ENCODE measurements at regions not wholly inside any gene's neighbourhood (a gene's known extent, or its start where the extent isn't known, plus 50 kb on each side); places are given as distances from the start of the nearest gene placed in this dataset.
"Not testable (repeated sequence)": the region's sequence is repeated elsewhere in the genome, so short reads cannot be mapped to it uniquely, and the experiment has no call there.

- Histone ChIP-seq H3K27ac (no peak overlapping the region), H3K4me1 (no peaks in the 10 kb centered on the region), H3K36me3 (no peaks in the 10 kb centered on the region), H3K4me3 (no peak overlapping the region), H3K27me3 (no peaks in the 10 kb centered on the region), H3K9me3 (peaks cover 0 to 5% (median 0%) of the 10 kb centered on the region in 4 donors)
- no peak for DNase-seq
- no peak for TF ChIP-seq CTCF (IDR thresholded peaks at IDR 0.05)
- no peak for TF ChIP-seq POLR2A (IDR thresholded peaks at IDR 0.05)
- intact Hi-C loops (cut with DNase I) = no loop called here
- 53 to 88% methylated on average over 1 of the region's 1 CpG for WGBS, 2 donors
These were observed 128.6 kb downstream of the IPO8 start for GRCh38 chr12:30567082-30567481.

- WGBS, 2 donors = 77% methylated on average over 2 of the region's 2 CpGs
- H3K9me3 ChIP-seq = peaks cover 0 to 5% (median 0%) of the 10 kb centered on the region in 4 donors
These were observed 131.3 kb downstream of the IPO8 start for GRCh38 chr12:30564394-30564793.

GRCh38 chr12:30548203-30548602 lies 147.5 kb downstream of the IPO8 start:
- intact Hi-C loops (cut with DNase I) = no loop called here
- no peak for TF ChIP-seq POLR2A (IDR thresholded peaks at IDR 0.05)
- no peak for DNase-seq
- 40 to 86% methylated on average over 1 of the region's 1 CpG for WGBS, 2 donors
- Histone ChIP-seq H3K27me3 (no peaks in the 10 kb centered on the region), H3K27ac (no peak overlapping the region), H3K36me3 (no peaks in the 10 kb centered on the region), H3K4me3 (no peak overlapping the region), H3K4me1 (no peaks in the 10 kb centered on the region), H3K9me3 (no peaks in the 10 kb centered on the region)

More at GRCh38 chr12:30564394-30564793, 131.3 kb downstream of the IPO8 start:
- no peak for DNase-seq
- intact Hi-C loops (cut with DNase I) = no loop called here
- Histone ChIP-seq H3K36me3 (no peaks in the 10 kb centered on the region), H3K27ac (no peak overlapping the region), H3K4me1 (no peaks in the 10 kb centered on the region), H3K27me3 (no peaks in the 10 kb centered on the region), H3K4me3 (no peak overlapping the region)
- TF ChIP-seq CTCF (IDR thresholded peaks at IDR 0.05) = no peak
- TF ChIP-seq EP300 (IDR thresholded peaks at IDR 0.05) = no peak
- TF ChIP-seq POLR2AphosphoS5 (IDR thresholded peaks at IDR 0.05) = no peak
- no peak for TF ChIP-seq POLR2A (IDR thresholded peaks at IDR 0.05)

- DNase-seq = no peak
- intact Hi-C loops (cut with DNase I) = no loop called here
These were observed 149.5 kb downstream of the IPO8 start for GRCh38 chr12:30546121-30546520.

GRCh38 chr12:30544704-30545103 lies 151.0 kb downstream of the IPO8 start:
- H3K27ac ChIP-seq; H3K4me1 ChIP-seq; H3K4me3 ChIP-seq; H3K9me3 ChIP-seq; H3K36me3 ChIP-seq; H3K27me3 ChIP-seq; intact Hi-C loops (cut with DNase I); DNase-seq: not testable (repeated sequence)
- 92 to 96% methylated on average over 3 of the region's 3 CpGs for whole genome bisulfite sequencing, 2 donors

More at GRCh38 chr12:30546121-30546520, 149.5 kb downstream of the IPO8 start:
- 76 to 83% methylated on average over 4 of the region's 4 CpGs for WGBS, 2 donors
- Histone ChIP-seq H3K4me1 (no peaks in the 10 kb centered on the region), H3K27me3 (no peaks in the 10 kb centered on the region), H3K4me3 (no peak overlapping the region), H3K27ac (no peak overlapping the region), H3K36me3 (no peaks in the 10 kb centered on the region), H3K9me3 (peaks cover 0 to 2% (median 0%) of the 10 kb centered on the region in 4 donors)
- TF ChIP-seq POLR2A (IDR thresholded peaks at IDR 0.05) (no peak), POLR2AphosphoS5 (IDR thresholded peaks at IDR 0.05) (no peak), EP300 (IDR thresholded peaks at IDR 0.05) (no peak), CTCF (IDR thresholded peaks at IDR 0.05) (no peak)

GRCh38 chr12:30537228-30537627 lies 158.4 kb downstream of the IPO8 start:
- intact Hi-C loops (cut with DNase I) = no loop called here
- Histone ChIP-seq H3K4me1 (no peaks in the 10 kb centered on the region), H3K36me3 (no peaks in the 10 kb centered on the region), H3K9me3 (peaks cover 0 to 7% (median 1%) of the 10 kb centered on the region in 4 donors), H3K4me3 (no peak overlapping the region), H3K27me3 (no peaks in the 10 kb centered on the region), H3K27ac (no peak overlapping the region)
- TF ChIP-seq CTCF (IDR thresholded peaks at IDR 0.05) = no peak
- no peak for TF ChIP-seq POLR2A (IDR thresholded peaks at IDR 0.05)
- no peak for TF ChIP-seq EP300 (IDR thresholded peaks at IDR 0.05)
- no peak for TF ChIP-seq POLR2AphosphoS5 (IDR thresholded peaks at IDR 0.05)
- 85 to 91% methylated on average over 2 of the region's 2 CpGs for WGBS, 2 donors
- DNase-seq = no peak

All from sigmoid colon (tissue), 6 donors.